Endodermal cell (in vitro differentiated cells): ENCODE measurements at regions not wholly inside any gene's neighbourhood (a gene's known extent, or its start where the extent isn't known, plus 50 kb on each side); places are given as distances from the start of the nearest gene placed in this dataset.
"Not testable (repeated sequence)": the region's sequence is repeated elsewhere in the genome, so short reads cannot be mapped to it uniquely, and the experiment has no call there.

Source experiments
- DNase-seq: peaks from one replicate; pipeline ENCODE4 v3.0.0-alpha.2; 2017
- H3K27ac ChIP-seq: 2 replicates; pipeline ENCODE4 v1.5.1; 2013; ENCODE audit warnings: mild to moderate bottlenecking, low read depth, low read length, moderate library complexity
- H3K27me3 ChIP-seq: 2 replicates; pipeline ENCODE4 v1.6.1; 2013; ENCODE audit warnings: mild to moderate bottlenecking, low read length, moderate library complexity; ENCODE audit not compliant: insufficient read depth, control insufficient read depth, poor library complexity, severe bottlenecking
- H3K36me3 ChIP-seq: 2 replicates; pipeline ENCODE4 v1.7.0; 2013; ENCODE audit warnings: mild to moderate bottlenecking, low read length, moderate library complexity; ENCODE audit not compliant: control insufficient read depth, insufficient read depth
- H3K4me1 ChIP-seq: one replicate; pipeline ENCODE4 v1.7.0; 2013; ENCODE audit warnings: low read length; ENCODE audit not compliant: control insufficient read depth, insufficient read depth
- H3K4me3 ChIP-seq: 2 replicates; pipeline ENCODE4 v1.5.1; 2013; ENCODE audit warnings: mild to moderate bottlenecking, low read length, moderate library complexity
- H3K9ac ChIP-seq: 2 replicates; pipeline ENCODE4 v1.6.1; 2013; ENCODE audit warnings: mild to moderate bottlenecking, low read length, moderate library complexity; ENCODE audit not compliant: poor library complexity, severe bottlenecking; ENCODE audit errors: extremely low read depth
- H3K9me3 ChIP-seq: 2 replicates; pipeline ENCODE4 v1.6.1; 2013; ENCODE audit warnings: mild to moderate bottlenecking, low read length, moderate library complexity; ENCODE audit not compliant: control insufficient read depth
- H3K27ac Mint-ChIP-seq: 2 replicates; pipeline ENCODE4 v1.8.0; 2020; ENCODE audit warnings: mixed read lengths
- H3K27me3 Mint-ChIP-seq: 2 replicates; pipeline ENCODE4 v1.8.0; 2021; ENCODE audit warnings: mild to moderate bottlenecking, mixed read lengths; ENCODE audit not compliant: insufficient read depth
- H3K36me3 Mint-ChIP-seq: 2 replicates; pipeline ENCODE4 v1.8.0; 2020; ENCODE audit warnings: low read depth, mixed read lengths
- H3K4me1 Mint-ChIP-seq: 2 replicates; pipeline ENCODE4 v1.8.0; 2020; ENCODE audit warnings: mixed read lengths
- H3K4me3 Mint-ChIP-seq: 2 replicates; pipeline ENCODE4 v1.8.0; 2020; ENCODE audit warnings: mild to moderate bottlenecking, moderate library complexity, mixed read lengths
- H3K9me3 Mint-ChIP-seq: 2 replicates; pipeline ENCODE4 v1.8.0; 2020; ENCODE audit warnings: mild to moderate bottlenecking, mixed read lengths
- WGBS, 2 experiments: methylation state at CpG; one replicate each; pipeline versions ENCODE4 v1.1.5 to v1.1.7; 2013; ENCODE audit warnings: missing lambda C conversion rate in 2 of 2, mixed read lengths in 1 of 2; ENCODE audit not compliant: insufficient coverage in 1 of 2, insufficient read length in 1 of 2; 5-methylcytosine and 5-hydroxymethylcytosine counted together
- TF ChIP-seq, protein P1 (sequence below): fragments of 200-600 bp; sonication (generic); conservative IDR thresholded peaks from 2 replicates; pipeline ENCODE4 v1.5.0; 2021; ENCODE audit warnings: antibody characterized with exemption, mild to moderate bottlenecking

DNA sequence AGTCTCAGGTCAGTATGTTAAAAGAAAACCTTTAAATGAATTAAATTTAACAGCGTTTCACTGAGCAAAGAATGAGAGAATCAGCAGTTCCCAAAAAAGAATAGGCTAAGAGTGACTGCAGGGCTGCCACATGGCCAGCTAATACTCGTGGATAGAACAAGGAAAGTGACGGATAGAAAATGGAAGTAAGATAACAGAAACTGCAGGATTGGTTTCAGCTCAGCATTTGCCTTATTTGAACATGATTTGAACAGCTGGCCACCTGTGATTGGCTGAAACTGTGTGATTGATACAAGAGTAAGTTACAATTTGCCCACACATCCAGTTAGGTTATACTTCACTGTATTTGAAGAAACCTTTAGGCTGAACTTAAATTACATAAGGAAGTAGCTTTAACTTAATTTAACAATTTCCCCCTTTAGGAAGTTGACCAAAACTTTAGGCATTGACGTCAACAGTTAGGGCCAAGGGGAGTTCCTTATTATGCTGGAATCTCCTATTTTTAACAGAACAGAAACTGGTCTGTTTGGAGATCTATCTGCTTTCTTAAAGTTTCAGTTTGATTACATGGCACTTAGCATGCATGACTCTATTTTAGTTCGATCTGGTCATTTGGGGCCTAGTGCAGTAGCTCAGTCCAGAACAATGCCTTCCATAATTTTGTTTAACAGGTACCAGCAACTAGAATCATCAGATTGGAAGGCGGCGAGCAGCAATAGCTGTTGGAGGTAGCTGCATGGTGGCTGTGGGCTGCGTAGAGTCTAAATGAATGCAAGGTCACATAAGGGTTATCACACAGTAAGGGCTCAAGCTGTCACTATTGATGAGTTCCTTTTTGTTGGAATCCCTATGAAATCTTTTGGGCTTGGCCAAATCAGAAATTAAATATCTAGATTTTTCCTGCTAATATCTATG lies 143.4 kb downstream of the TRIM43 start:
- H3K36me3 ChIP-seq: no peaks in the 10 kb centered on the region
- no peak overlapping the region for H3K9ac ChIP-seq
- H3K4me1 ChIP-seq: no peaks in the 10 kb centered on the region
- no peaks in the 10 kb centered on the region for H3K4me1 Mint-ChIP-seq
- no peak for DNase-seq
- peaks cover 2% of the 10 kb centered on the region for H3K9me3 Mint-ChIP-seq
- H3K36me3 Mint-ChIP-seq: no peaks in the 10 kb centered on the region
- H3K27ac Mint-ChIP-seq: no peak overlapping the region
- no peak overlapping the region for H3K27ac ChIP-seq
- no peak overlapping the region for H3K4me3 Mint-ChIP-seq
- 85 to 92% methylated on average over 8 of the region's 8 CpGs for WGBS, 2 experiments
- H3K4me3 ChIP-seq: no peak overlapping the region
- H3K27me3 ChIP-seq: no peaks in the 10 kb centered on the region
- peaks cover 25% of the 10 kb centered on the region for H3K27me3 Mint-ChIP-seq
- TF ChIP-seq, protein P1, sequence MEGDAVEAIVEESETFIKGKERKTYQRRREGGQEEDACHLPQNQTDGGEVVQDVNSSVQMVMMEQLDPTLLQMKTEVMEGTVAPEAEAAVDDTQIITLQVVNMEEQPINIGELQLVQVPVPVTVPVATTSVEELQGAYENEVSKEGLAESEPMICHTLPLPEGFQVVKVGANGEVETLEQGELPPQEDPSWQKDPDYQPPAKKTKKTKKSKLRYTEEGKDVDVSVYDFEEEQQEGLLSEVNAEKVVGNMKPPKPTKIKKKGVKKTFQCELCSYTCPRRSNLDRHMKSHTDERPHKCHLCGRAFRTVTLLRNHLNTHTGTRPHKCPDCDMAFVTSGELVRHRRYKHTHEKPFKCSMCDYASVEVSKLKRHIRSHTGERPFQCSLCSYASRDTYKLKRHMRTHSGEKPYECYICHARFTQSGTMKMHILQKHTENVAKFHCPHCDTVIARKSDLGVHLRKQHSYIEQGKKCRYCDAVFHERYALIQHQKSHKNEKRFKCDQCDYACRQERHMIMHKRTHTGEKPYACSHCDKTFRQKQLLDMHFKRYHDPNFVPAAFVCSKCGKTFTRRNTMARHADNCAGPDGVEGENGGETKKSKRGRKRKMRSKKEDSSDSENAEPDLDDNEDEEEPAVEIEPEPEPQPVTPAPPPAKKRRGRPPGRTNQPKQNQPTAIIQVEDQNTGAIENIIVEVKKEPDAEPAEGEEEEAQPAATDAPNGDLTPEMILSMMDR: no peak
- H3K9me3 ChIP-seq: no peaks in the 10 kb centered on the region

DNA sequence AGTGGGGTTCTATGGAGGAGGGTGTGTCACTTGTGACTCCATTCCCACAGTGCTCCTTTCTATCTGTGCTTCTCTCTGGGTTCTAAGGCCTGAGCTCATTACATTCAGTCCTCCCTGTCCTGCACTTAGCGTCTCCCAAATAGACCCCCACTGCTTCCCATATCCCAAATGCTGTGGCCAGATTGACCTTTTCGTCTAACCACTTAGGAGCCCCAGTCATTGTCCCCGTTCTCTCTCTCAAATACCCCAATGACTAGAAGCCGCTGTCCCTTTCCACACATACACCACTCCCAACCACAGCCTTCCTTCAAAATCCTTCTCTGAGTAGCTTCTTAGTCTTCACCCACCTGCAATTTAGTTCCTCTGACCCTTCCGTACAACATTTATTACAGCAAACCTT lies 146.5 kb downstream of the TRIM43 start:
- Histone ChIP-seq H3K9me3 (peaks cover 6% of the 10 kb centered on the region), H3K27me3 (no peaks in the 10 kb centered on the region), H3K36me3 (no peaks in the 10 kb centered on the region), H3K27ac (no peak overlapping the region), H3K4me1 (no peaks in the 10 kb centered on the region), H3K4me3 (no peak overlapping the region), H3K9ac (no peak overlapping the region)
- Mint-ChIP-seq H3K27ac (no peak overlapping the region), H3K4me1 (no peaks in the 10 kb centered on the region), H3K4me3 (no peak overlapping the region), H3K27me3 (peaks cover 13% of the 10 kb centered on the region), H3K36me3 (no peaks in the 10 kb centered on the region), H3K9me3 (peaks cover 2% of the 10 kb centered on the region)
- no peak for DNase-seq
- TF ChIP-seq, protein P1: no peak
- 81 to 84% methylated on average over 5 of the region's 5 CpGs for WGBS, 2 experiments

DNA sequence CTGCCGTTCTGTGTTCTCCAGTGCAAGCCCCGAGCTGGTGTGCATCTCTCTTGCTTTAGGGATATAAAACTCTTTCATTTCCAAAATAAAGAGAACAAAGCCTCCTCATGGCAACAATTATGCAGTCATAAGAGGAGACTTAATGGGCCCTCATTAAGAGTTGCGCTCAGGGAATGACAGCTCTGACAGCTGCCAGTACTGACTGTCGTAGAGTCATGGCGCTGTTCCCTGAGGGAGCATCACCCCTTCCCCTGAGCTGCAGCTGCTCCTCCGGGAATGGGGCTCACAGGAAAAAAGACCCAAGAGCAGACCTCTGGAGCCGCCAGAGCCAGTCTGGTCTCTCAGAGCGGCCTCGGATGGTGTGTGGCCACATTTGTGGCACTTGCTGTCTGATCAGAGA lies 160.3 kb downstream of the TRIM43 start:
- not testable (repeated sequence) for H3K36me3 ChIP-seq, H3K27ac Mint-ChIP-seq, H3K27me3 ChIP-seq, H3K9ac ChIP-seq, H3K9me3 ChIP-seq, H3K4me1 Mint-ChIP-seq, H3K4me1 ChIP-seq, H3K4me3 Mint-ChIP-seq, H3K27ac ChIP-seq, H3K9me3 Mint-ChIP-seq, H3K27me3 Mint-ChIP-seq, H3K4me3 ChIP-seq, H3K36me3 Mint-ChIP-seq, DNase-seq
- 89 to 100% methylated on average over 1 to 9 of the region's 9 CpGs for WGBS, 2 experiments

DNA sequence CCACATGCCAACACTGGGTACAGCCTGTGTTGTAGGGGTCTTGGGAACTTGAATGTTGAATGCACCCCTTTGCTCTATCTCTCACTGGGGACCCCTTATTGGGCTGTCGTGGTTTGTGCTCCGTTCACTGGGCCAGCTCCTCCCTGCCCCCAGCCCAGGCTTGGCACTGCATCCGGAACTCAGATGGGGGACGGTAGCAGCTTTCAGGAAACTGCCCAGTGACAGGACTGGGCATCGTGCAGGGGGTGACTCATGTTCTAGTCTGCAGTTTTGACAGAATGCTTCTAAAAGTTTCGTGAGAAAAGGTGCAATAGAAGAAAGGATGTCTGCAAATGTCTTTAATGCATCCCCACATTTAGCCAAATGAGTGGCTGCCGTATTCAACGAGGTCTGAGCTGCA lies 162.0 kb downstream of the TRIM43 start:
- H3K9me3 ChIP-seq: not testable (repeated sequence)

DNA sequence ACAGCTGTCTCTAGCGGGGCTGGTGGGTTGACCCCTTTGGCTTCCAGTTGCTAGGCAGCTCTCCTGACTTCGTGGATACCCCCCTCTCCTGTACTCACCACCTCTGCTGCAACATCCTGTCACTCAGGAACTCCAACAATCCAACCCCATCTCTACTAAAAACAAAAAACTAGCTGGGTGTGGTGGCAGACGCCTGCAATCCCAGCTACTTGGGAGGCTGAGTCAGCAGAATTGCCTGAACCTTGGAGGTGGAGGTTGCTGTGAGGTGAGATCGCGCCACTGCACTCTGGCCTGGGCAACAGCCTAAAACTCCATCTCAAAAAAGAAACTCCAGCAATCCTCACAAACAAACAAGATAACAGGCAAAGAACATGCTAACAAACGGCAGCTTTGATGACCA lies 162.4 kb downstream of the TRIM43 start:
- DNase-seq: not testable (repeated sequence)
- WGBS, 2 experiments: 75 to 77% methylated on average over 3 to 6 of the region's 6 CpGs

More for the DNA sequence above, 162.0 kb downstream of the TRIM43 start:
- H3K27ac Mint-ChIP-seq, H3K4me1 ChIP-seq, H3K9me3 Mint-ChIP-seq, DNase-seq, H3K4me1 Mint-ChIP-seq, H3K4me3 Mint-ChIP-seq, H3K9ac ChIP-seq, H3K27me3 Mint-ChIP-seq, H3K27me3 ChIP-seq, H3K27ac ChIP-seq, H3K4me3 ChIP-seq, H3K36me3 ChIP-seq, H3K36me3 Mint-ChIP-seq: not testable (repeated sequence)
- WGBS, 2 experiments: 77 to 88% methylated on average over 8 of the region's 8 CpGs

More for the DNA sequence above, 162.4 kb downstream of the TRIM43 start:
- not testable (repeated sequence) for H3K27me3 Mint-ChIP-seq, H3K9me3 Mint-ChIP-seq, H3K4me1 ChIP-seq, H3K9ac ChIP-seq, H3K4me1 Mint-ChIP-seq, H3K4me3 Mint-ChIP-seq, H3K27me3 ChIP-seq, H3K27ac ChIP-seq, H3K36me3 Mint-ChIP-seq, H3K27ac Mint-ChIP-seq, H3K9me3 ChIP-seq, H3K4me3 ChIP-seq, H3K36me3 ChIP-seq
